MG63 (cell line): ENCODE measurements at regions not wholly inside any gene's neighbourhood (a gene's known extent, or its start where the extent isn't known, plus 50 kb on each side); places are given as distances from the start of the nearest gene placed in this dataset.

Experiments used
- DNase-seq: peaks from one replicate; pipeline ENCODE4 v3.0.0-alpha.2; 2020
- H3K27me3 ChIP-seq: fragments of 250-450 bp; sonication (Bioruptor Pico); 2 replicates; pipeline ENCODE4 v1.5.1; 2020; ENCODE audit warnings: mild to moderate bottlenecking, moderate library complexity
- H3K36me3 ChIP-seq: fragments of 250-450 bp; sonication (Bioruptor Pico); 2 replicates; pipeline ENCODE4 v1.5.1; 2020; ENCODE audit warnings: mild to moderate bottlenecking, moderate library complexity
- H3K4me3 ChIP-seq: fragments of 250-450 bp; sonication (Bioruptor Pico); 2 replicates; pipeline ENCODE4 v1.5.1; 2020; ENCODE audit warnings: mild to moderate bottlenecking, moderate library complexity
- H3K9me3 ChIP-seq: fragments of 250-450 bp; sonication (Bioruptor Pico); 2 replicates; pipeline ENCODE4 v1.5.1; 2020; ENCODE audit warnings: mild to moderate bottlenecking, moderate library complexity

DNA sequence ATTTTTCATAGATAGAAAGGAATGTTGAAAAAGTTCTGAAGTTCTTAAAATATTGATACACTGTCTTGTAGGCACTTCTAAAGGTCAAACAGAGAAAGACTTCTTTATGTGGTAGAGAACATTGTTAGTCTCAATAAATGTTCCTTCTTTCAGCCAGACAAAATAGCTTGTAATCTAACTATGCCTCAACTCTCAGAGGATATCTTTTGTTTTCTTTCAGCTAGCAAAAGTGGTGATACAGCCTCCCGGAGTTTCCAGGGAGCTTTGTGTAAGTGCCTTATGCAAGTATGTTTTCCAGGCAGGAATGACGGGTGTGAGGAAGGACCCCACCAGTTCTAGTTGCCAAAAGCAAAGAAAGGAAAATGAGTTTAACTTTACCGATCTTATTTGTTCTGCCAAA is 452.1 kb upstream of the ST6GAL2 start:
- Histone ChIP-seq H3K27me3 (no peaks in the 10 kb centered on the region), H3K9me3 (peaks cover 5% of the 10 kb centered on the region; the same call in 1 of the 2 replicates), H3K36me3 (no peaks in the 10 kb centered on the region), H3K4me3 (no peak overlapping the region)
- DNase-seq = no peak

DNA sequence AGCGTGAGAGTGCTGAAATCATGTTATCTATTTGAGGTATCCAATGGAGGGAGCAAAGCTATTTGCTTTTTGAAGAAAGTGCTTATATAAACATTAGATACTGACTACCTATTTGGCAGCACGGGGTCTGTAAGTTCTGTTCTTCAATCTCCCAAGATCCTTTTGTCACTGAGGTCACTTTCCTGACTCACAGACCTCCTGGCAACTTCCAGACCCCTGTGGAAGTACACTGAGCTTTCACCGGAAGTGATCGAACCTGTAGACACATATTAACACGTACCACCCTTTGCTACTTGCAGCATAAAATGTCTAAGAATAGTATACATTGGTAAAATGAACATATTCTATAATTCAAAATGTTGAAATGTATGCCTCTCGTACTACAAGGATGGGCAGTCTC is 452.6 kb upstream of the ST6GAL2 start:
- no peak for DNase-seq
- Histone ChIP-seq H3K4me3 (no peak overlapping the region), H3K9me3 (peaks cover 5% of the 10 kb centered on the region; the same call in 1 of the 2 replicates), H3K36me3 (no peaks in the 10 kb centered on the region), H3K27me3 (no peaks in the 10 kb centered on the region)

DNA sequence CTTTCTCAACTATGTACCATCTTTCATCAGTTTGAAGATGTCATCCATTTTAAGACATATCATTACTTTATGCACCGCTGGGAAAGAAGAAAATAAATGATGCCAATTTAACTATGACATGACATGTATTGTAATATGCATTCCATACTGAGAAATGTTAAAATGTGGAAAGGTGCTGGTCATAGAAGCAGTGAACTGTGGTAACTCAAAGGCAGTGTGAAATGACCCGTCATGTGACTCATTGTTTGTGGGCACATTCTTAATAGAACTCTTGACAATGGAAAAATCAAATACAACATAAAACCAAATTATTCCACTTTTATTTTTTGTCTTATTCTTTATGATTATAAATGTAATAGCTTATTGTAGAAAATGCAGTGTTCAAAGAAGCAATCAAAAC is 455.0 kb upstream of the ST6GAL2 start:
- H3K9me3 ChIP-seq = peaks cover 5% of the 10 kb centered on the region; the same call in 1 of the 2 replicates
- H3K4me3 ChIP-seq = no peak overlapping the region
- no peaks in the 10 kb centered on the region for H3K36me3 ChIP-seq
- DNase-seq = no peak
- H3K27me3 ChIP-seq = no peaks in the 10 kb centered on the region

DNA sequence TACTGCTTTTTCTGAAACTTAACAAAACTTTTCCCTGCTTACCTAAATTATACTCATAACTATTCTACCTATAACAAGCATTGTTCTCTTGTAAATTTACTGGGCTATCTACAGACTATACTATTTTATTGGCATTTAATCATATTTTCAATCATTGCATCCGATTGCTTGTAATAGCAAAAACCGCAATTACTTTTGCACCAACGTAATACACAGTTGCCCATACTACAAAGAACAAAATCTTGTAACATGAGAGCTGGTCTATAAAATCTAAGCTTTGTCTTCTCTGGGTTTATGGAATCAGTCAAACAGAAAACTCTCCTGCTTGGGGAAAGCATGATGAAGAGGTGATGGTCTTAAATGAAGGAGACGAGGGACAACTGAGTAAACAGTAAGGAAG is 463.4 kb upstream of the ST6GAL2 start:
- Histone ChIP-seq H3K36me3 (no peaks in the 10 kb centered on the region), H3K9me3 (no peaks in the 10 kb centered on the region), H3K27me3 (no peaks in the 10 kb centered on the region), H3K4me3 (no peak overlapping the region)
- DNase-seq = no peak

DNA sequence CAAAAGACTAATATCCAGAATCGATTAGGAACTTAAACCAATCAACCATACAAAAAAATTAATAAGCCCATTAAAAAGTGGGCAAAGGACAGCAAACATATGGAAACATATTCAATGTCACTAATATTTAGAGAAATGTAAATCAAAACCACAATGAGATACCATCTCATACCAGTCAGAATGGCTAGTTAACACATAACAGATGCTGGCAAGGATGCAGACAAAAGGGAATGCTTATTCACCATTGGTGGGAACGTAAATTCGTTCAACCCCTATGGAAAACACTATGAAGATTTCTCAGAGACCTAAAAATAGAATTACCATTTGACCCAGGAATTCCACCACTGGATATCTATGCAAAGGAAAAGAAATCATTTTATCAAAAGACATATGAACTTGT is 468.2 kb upstream of the ST6GAL2 start:
- Histone ChIP-seq H3K27me3 (no peaks in the 10 kb centered on the region), H3K4me3 (no peak overlapping the region), H3K9me3 (no peaks in the 10 kb centered on the region), H3K36me3 (no peaks in the 10 kb centered on the region)
- no peak for DNase-seq

DNA sequence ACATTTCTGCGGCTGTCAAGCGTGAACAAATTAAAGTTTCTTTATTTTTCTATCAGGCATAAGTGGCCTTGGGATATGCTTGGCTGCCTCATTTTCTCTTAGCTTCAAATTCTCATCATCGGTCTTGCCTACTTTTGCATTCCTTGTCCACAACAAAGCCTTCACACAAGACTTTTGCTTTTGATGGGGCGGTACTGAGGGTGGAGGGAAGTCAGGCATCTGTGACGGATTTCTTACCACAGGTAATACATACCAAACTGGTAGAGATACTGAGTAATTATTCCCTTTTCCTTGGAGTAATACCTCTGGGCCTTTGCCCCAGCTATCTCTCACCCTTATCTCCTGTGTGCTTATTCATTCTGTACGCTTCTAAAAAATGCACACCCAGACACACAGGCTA is 468.3 kb upstream of the RGPD4 start:
- no peaks in the 10 kb centered on the region for H3K9me3 ChIP-seq
- H3K27me3 ChIP-seq = no peaks in the 10 kb centered on the region
- no peak overlapping the region for H3K4me3 ChIP-seq
- H3K36me3 ChIP-seq = no peaks in the 10 kb centered on the region
- DNase-seq = no peak

DNA sequence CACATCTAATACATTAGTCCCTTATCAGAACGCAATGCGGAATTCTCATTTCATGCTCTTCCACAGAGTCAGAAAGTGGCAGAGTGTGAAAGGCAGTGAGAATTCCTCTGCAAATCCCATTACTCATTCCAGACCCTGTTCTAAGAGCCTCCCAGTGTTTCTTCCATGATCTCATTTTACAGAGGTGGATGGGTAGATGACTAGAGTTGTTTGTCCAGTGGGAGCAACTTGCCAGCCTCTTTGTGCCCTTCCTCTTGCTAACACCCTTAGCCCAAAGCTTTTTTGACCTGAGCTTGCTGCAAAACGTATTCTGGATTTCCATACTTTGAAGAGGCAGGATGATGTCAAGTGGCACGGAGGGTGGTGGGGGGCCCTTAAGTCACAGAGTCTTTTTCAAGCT is 467.7 kb upstream of the RGPD4 start:
- Histone ChIP-seq H3K4me3 (no peak overlapping the region), H3K9me3 (no peaks in the 10 kb centered on the region), H3K36me3 (no peaks in the 10 kb centered on the region), H3K27me3 (no peaks in the 10 kb centered on the region)
- no peak for DNase-seq

DNA sequence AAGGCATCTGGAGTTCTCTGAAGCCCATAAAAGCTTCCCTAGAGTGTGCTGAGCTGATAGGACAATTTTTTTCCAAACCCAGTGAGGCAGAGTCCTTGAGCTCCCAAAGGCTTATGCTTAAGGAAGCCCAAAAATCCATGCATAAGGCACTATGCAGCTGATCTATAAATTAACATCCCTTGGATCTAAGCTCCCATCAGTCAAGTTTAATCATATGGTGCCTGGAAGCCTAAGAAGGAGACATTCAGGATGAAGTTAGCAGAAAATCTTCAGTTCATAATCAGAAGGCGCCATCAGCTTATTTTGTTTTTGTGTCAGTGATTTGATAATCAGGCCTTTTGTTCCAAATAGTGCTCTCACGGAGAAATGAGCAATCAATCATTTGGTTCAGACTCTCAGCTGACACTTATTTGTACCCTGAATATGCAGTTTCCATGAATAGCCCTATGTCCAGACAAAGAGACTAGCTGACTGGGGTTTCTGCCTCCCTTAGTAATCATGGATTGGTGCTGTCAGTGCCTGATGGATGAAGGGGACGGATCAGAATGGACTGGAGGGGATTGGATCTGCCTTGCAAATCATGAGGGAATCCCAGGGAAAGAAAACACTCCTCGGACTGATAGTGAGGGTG is 464.8 kb upstream of the RGPD4 start:
- no peaks in the 10 kb centered on the region for H3K36me3 ChIP-seq
- H3K4me3 ChIP-seq = no peak overlapping the region
- H3K27me3 ChIP-seq = no peaks in the 10 kb centered on the region
- no peaks in the 10 kb centered on the region for H3K9me3 ChIP-seq
- DNase-seq = no peak

DNA sequence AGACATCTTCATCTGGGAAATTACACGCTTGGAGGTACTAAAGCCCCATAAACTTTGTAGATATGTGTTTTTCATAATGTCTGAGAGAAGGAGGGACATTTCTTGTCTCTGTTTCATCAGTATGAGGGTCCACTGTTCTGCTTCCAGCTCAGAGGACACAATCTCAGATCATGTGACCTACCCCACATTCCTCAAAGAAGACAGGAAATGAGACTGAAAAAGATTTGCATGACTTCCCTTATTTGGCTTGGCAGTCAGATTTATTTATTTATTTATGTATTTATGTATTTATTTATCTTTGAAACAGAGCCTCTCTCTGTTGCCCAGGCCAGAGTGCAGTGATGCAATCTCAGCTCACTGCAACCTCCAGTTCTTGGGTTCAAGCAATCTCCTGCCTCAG is 463.7 kb upstream of the RGPD4 start:
- H3K27me3 ChIP-seq = no peaks in the 10 kb centered on the region
- H3K36me3 ChIP-seq = no peaks in the 10 kb centered on the region
- no peak overlapping the region for H3K4me3 ChIP-seq
- no peak for DNase-seq
- H3K9me3 ChIP-seq = no peaks in the 10 kb centered on the region

DNA sequence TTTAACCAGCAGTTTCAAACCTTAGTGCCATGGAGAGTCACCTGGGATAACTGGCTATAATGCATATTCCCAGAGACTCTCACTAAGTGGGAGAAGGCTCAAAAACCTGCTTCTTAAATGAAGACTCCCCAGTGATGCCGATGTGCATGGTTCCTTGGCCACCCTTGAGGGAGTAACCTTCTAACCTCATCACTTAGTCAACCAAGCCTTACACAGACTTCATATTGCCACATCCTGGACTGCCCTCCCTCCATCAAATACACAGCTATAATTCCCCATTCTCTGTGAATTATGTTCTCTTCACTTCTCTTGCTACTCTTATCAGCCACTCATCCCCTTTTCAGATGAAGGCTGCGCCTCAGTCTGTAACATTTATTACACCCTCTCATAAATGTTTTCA is 462.9 kb upstream of the RGPD4 start:
- Histone ChIP-seq H3K9me3 (no peaks in the 10 kb centered on the region; the same call in 1 of the 2 replicates), H3K27me3 (no peaks in the 10 kb centered on the region), H3K4me3 (no peak overlapping the region), H3K36me3 (no peaks in the 10 kb centered on the region)
- DNase-seq = no peak

DNA sequence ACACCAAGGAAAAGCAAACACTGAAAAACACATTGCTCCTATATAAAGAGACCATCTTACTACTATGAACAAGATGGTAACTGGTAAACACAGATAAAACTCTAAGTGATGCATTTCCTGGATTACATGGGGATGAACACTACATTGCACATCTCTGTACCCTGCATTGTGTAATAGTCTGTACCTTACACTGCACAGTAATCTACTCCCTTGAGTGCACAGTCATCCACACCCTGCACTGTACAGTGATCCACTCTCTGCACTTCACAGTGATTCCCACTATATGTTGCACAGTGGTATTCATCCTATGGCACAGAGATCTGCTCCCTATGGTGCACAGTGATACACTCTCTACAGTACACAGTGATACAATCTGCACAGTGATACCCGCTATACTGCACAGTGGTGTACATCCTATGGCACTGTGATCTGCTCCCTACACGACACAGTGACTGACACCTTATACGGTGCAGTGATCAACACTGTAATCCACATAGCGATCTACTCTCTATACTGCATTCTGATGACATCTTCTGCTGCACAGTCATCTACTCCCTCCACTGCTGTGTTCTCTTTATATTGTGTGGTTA is 462.2 kb upstream of the RGPD4 start:
- no peaks in the 10 kb centered on the region for H3K27me3 ChIP-seq
- H3K9me3 ChIP-seq = no peaks in the 10 kb centered on the region; the same call in 1 of the 2 replicates
- H3K4me3 ChIP-seq = no peak overlapping the region
- H3K36me3 ChIP-seq = no peaks in the 10 kb centered on the region
- DNase-seq = no peak

DNA sequence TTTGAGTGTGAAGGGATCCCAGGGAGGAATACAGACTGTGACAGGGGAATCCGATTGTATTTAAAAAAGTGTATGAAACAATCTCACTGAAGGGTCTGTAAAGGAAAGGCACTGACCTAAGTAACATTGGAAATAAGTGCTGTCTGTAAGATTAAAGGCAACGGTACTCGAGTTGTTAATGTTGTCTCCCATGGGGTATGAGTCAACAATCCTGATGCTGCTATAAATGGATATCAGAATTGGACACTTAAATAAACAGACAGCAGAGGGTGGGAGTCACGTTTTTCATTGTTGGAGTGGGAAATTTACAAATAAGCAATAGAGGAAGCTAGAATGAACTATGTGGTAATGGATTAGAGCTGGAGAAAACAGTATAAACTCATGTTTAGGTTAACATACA is 452.4 kb upstream of the RGPD4 start:
- no peaks in the 10 kb centered on the region for H3K36me3 ChIP-seq
- H3K9me3 ChIP-seq = no peaks in the 10 kb centered on the region

DNA sequence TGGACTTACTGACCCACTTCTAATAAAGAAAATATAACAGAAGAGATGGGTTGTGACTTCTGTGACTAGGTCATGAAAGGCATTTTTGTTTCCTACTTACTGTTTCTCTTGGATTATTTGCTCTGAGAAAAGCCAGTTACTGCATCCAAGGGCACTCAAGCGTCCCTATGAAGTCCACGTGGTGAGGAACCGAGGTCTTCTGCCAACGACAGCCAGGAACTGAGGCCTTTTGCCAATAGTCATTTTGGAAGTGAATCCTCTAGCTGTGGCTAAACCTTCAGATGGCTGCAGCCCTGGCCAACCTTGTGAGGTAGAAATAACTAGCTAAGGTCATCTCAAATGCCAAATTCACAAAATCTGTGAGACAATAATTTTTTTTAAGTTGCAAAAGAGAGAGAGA is 449.8 kb upstream of the RGPD4 start:
- Histone ChIP-seq H3K27me3 (no peaks in the 10 kb centered on the region), H3K36me3 (no peaks in the 10 kb centered on the region), H3K4me3 (no peak overlapping the region), H3K9me3 (no peaks in the 10 kb centered on the region)
- peak; percentile 23 for DNase-seq

More for the DNA sequence above, 452.4 kb upstream of the RGPD4 start:
- no peak for DNase-seq
- H3K4me3 ChIP-seq = no peak overlapping the region
- no peaks in the 10 kb centered on the region for H3K27me3 ChIP-seq

DNA sequence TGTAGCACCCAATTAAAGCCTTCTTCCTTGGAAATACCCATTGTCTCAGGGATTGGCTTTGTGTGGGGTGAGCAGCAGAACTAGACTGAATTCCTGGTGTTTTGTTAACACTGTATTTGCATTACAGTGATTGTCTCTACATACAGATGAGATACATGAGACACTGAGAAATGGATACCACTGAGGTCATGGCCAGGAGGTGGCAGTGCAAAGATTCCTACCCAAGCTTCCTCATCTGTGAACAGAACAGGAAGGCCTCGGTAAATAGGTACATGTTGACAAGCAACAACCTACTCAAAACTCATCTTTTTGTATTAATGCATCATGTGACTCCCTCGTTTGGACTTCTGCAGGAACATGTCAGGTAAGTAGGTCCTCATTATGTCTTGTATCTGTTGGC is 445.8 kb upstream of the RGPD4 start:
- Histone ChIP-seq H3K9me3 (no peaks in the 10 kb centered on the region), H3K27me3 (no peaks in the 10 kb centered on the region), H3K36me3 (no peaks in the 10 kb centered on the region), H3K4me3 (no peak overlapping the region)
- no peak for DNase-seq

DNA sequence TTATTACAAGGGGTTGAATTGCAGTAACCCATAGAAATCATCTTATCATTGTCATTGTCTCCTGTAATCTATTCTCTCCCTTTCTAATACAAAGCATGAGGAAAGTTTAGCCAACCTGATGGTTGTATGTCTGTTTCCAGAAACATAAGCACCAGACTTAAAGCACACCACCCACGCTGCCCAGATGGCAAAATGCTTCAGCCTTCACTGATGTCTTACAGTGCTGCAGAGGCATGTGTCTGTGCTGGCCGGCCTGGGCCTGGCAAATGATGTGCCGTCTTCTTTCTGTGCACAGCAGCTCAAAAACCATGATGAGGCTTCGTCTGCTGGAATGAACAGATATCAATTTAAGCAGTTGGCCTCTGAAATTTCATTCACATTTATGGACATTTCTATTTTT is 443.0 kb upstream of the RGPD4 start:
- H3K4me3 ChIP-seq = no peak overlapping the region
- no peaks in the 10 kb centered on the region for H3K27me3 ChIP-seq
- no peak for DNase-seq
- no peaks in the 10 kb centered on the region for H3K36me3 ChIP-seq
- H3K9me3 ChIP-seq = no peaks in the 10 kb centered on the region

DNA sequence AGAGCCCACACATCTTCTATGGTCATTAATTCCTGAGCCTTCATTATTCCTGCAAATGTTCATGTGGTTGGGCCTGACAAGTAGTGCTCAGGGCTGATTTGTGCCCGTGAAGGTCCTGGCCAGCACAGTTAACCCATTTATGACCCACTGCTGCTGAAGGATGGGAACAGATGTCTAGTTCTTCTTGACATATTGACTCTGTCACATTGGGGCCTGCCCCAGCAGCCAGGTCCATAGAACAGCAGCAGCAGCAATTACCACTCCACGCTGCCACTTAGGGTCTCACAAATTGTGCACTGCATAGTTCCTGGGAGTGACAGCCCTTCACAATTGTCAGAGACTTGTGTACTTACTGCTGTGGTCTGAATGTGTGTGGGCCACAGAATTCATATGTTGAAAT is 442.3 kb upstream of the RGPD4 start:
- Histone ChIP-seq H3K9me3 (no peaks in the 10 kb centered on the region), H3K27me3 (no peaks in the 10 kb centered on the region), H3K36me3 (no peaks in the 10 kb centered on the region), H3K4me3 (no peak overlapping the region)
- no peak for DNase-seq

DNA sequence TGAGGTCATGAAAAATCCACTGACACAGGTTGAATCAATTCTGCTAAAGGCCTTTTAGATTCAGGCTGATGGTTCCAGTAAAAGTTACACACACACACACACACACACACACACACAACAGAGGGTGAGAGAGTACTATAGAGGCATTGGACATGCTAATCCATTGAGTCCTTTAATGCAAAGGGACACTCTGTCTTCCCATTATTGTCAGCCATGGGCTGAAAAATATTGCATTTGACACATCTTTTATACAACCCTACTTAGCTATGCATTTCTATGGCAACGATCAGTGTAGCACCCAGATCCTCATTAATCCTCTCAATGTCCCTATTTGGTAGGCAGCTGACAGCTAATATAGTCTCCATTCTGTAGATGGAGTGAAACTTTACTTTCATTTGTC is 440.8 kb upstream of the RGPD4 start:
- H3K4me3 ChIP-seq = no peak overlapping the region
- H3K27me3 ChIP-seq = no peaks in the 10 kb centered on the region
- no peak for DNase-seq
- H3K9me3 ChIP-seq = no peaks in the 10 kb centered on the region
- H3K36me3 ChIP-seq = no peaks in the 10 kb centered on the region

DNA sequence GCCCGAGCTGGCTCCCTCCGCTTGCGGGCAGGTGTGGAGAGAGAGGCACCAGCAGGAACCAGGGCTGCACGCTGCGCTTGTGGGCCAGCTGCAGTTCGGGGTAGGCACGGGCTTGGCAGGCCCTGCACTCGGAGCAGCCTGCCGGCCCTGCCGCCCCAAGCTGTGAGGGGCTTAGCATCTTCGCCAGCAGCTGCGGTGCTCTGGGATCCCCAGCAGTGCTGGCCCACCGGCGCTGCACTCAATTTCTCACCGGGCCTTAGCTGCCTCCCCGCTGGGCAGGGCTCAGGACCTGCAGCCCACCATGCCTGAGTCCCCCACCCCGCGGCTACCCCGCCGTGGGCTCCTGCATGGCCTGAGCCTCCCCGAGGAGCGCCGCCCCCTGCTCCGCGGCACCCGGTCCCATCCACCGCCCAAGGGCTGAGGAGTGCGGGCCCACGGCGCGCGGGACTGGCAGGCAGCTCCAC is 434.4 kb upstream of the RGPD4 start:
- H3K27me3 ChIP-seq = no peaks in the 10 kb centered on the region
- H3K9me3 ChIP-seq = no peaks in the 10 kb centered on the region
- no peak for DNase-seq
- H3K36me3 ChIP-seq = no peaks in the 10 kb centered on the region
- H3K4me3 ChIP-seq = no peak overlapping the region
